ENCODE measurements at regions not wholly inside any gene's neighbourhood (a gene's known extent, or its start where the extent isn't known, plus 50 kb on each side); places are given as distances from the start of the nearest gene placed in this dataset.
"Not testable (repeated sequence)": the region's sequence is repeated elsewhere in the genome, so short reads cannot be mapped to it uniquely, and the experiment has no call there.

- DNase-seq (ENCODE audit: low read depth) = no peak
Measured at GRCh38 chr2:207328944-207329386, 163.2 kb upstream of the KLF7 start.

- peak; percentile 93 for DNase-seq (ENCODE audit: low read depth)
Measured at GRCh38 chr2:207330912-207331311, 165.2 kb upstream of the KLF7 start.

GRCh38 chr2:207331674-207332073 is 165.9 kb upstream of the KLF7 start:
- no peak for DNase-seq (ENCODE audit: low read depth)

GRCh38 chr2:207332480-207333212 is 166.9 kb upstream of the KLF7 start:
- DNase-seq (ENCODE audit: low read depth) = no peak

DNA sequence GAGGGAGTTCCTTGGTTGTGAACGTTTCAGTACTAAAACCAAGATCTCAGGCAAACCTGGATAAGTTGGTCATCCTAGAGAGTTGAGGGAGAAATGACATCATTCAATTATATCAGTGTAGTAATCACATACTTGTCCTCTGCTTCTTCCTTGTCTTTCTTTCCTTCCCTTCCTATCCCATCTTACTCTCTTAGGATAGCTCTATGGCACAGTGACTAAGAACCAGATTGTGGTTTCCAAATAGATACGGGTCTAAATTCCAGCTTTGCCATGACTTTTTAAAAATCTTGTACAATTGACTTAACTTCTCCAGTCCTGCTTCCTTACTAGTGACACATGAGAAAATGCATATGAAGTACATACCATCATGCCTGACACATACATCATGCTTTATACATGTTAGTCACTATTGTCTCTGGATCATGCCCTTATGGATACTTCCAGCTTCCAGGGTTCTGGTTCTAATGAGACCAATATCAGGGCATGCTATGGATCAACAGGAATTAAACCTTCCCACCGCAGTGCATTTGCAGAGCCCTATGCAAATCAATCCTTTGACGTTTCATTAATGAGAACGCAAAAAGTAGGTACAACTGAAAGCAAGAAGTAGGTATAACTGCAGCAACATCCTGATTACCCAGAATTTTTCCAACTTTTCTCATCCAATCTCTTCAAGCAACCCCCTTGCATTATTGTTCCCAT is 168.0 kb upstream of the KLF7 start:
- DNase-seq (ENCODE audit: low read depth) = no peak

DNA sequence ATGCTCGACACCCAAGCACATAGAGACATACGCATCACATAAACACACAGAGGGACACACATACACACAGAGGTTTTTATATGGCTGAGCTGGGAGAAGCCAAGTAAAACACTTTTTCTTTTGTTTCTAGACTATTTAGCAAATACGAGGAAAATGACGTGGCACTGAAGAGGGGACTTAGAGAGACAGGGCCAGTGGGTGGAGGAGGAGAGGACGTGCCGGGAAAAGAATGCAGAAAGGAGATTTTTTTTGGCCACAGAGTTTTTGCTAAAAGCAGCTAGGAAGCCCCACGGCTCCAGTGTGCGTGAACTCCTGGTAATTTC is 168.5 kb upstream of the KLF7 start:
- DNase-seq (ENCODE audit: low read depth) = no peak

DNA sequence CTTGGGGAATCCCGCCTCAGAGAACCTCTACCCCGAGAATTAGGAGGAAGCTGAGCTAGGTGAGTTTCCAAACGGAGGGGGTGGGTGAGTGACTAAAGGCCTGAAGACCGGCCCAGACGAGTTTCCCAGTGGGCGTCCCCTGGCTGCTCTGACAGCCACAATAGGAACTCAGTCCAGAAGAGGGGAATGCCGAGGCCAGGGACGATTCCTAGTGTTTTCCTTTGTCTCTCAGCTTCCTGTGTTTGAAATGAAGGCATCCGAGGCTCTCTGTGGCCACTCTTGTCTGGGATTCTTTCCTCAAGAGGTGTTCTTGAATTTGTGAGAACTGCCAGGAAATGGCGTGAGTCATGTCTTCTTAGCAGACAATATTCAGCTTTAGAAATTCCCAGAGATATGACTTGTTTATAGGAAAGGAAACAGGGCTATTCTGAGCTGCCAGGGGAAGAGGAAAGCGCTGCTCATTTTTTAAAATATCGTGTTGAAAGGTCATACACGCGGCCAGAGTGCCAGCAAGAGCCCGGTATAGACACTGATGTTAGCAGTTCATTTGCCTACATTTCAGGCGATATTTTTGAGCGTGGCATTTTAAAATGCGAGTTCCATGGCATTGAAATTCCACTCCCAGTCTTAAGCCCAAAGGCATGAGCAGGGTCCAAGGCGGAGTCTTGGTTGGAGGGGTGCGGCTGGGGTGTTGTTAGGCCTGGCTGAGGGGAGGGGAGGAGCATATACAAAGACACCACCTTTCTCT is 169.1 kb upstream of the KLF7 start:
- peak; percentile 97 for DNase-seq (ENCODE audit: low read depth)

DNA sequence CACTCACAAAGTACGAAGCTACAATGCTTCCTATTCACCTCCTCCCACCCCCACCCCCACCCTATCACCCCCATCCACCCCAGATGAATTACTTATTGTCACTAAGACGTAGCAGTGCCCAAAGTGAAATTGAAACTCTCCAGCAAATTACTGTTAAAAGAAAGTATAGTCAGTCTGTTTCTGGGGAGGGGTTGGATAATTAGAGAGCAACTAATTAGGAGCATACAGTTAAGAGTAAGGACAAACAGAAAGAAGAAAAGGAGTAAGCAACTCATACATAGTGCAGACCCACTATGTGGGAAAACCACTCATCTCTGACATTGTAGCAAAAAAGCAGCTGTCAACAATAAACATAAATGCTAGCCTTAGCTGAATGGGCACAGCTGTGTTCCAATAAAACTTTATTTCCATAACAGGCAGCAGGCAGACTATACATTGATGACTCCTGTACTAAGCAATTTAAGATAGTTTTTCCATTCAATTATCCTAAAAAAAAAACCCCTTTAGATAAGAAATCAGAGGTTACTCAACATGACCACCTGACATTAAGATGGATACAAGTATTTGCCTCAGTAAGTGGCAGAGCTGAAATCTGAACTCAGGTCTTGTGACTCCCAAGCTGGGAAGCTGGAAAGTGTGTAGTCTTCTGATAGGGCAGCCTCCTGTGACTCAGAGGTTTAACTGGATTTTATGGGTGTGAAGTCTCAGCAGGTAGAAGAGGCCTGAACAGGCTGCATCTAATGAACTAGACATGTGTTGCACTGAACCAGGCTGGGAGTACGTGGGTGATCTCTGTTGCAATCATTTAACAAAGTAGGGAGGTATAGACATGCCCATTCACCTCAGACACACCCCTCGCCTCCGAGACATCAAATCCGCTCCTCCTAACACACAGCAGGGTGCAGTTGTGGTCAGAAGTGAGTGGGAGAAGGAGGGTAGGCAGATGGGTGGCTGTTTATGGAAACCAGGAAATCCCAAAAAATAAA is 171.8 kb upstream of the KLF7 start:
- no peak for DNase-seq (ENCODE audit: low read depth)

- DNase-seq (ENCODE audit: low read depth) = no peak
Measured at GRCh38 chr2:207338220-207338607, 172.5 kb upstream of the KLF7 start.

DNA sequence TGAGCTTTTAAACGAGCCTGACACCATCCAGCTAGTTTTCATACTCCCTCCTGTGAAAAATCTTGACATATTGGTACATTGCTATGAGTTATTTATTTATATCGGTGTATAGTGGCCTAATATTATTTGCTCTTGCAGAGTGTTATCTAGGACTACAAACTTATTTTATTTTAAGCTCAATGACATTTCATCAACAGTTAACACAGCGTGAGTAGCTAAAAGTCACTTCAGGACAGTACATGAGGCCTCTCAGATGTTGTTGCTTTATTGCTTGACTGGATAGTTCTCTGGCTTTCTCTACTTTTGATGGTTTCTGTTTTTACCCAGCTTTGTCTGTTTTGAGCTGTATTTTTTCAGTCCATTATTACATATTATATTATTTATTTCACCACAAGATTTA is 172.9 kb upstream of the KLF7 start:
- no peak for DNase-seq (ENCODE audit: low read depth)

- no peak for DNase-seq (ENCODE audit: low read depth)
Measured at GRCh38 chr2:207341112-207341750, 175.5 kb upstream of the KLF7 start.

- DNase-seq (ENCODE audit: low read depth) = no peak
Measured at GRCh38 chr2:207341804-207342203, 176.1 kb upstream of the KLF7 start.

GRCh38 chr2:207344596-207345394 is 179.0 kb upstream of the KLF7 start:
- DNase-seq (ENCODE audit: low read depth) = not testable (repeated sequence)

GRCh38 chr2:207351171-207351570 is 178.6 kb upstream of the CREB1 start:
- DNase-seq (ENCODE audit: low read depth) = no peak

DNA sequence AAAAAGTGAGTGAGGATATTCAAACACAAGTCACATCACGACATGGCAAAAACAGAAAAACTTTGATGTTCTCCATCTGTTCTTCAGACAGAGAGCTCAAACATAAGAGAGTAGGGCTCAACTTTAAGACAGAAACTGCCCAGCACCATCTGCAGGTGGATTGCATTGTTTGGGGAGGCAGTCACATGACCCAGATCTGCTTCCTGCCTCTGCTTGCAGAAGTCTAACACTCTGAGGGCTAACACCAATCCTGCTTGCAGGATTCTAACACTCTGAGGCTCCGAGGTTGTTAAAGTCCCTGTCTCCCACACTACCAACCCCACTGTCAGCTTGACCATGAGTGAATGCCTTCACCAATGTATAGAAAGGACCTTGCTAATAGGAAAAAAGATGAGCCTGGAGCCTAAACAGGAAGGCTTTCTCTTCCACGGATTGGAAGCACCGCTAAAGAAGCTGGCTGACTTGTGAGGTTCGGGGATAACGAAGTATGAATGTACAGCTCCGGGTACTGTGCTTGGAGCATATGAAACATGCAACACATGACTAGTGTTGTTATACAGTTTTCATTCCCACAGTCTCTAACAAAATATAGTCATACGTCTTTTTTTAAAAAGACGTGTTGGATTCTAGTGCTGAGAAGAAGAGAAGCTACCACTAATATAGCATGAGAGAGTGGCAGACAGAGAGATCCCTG is 176.6 kb upstream of the CREB1 start:
- DNase-seq (ENCODE audit: low read depth) = no peak

GRCh38 chr2:207353836-207354235 is 175.9 kb upstream of the CREB1 start:
- DNase-seq (ENCODE audit: low read depth) = no peak

DNA sequence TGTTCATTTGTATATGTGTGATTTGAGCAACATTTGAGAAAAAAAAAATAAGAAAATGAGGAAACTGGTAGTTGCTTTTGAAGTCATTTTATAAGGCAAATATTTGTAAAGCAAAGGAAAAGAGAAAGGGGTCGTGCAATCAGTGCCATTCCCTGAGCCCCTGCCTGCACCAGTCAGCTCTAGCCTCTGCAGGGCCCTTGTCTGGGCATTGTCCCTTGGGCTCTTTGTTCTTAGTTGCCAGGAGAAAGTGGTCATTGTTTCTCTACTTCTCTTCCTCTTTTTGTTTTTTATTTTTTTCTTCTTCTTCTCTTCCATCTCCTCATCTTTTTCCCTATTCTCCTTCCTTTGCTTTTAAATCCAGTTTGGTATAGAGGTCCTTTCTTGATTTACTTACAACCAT is 175.3 kb upstream of the CREB1 start:
- DNase-seq (ENCODE audit: low read depth) = no peak

DNA sequence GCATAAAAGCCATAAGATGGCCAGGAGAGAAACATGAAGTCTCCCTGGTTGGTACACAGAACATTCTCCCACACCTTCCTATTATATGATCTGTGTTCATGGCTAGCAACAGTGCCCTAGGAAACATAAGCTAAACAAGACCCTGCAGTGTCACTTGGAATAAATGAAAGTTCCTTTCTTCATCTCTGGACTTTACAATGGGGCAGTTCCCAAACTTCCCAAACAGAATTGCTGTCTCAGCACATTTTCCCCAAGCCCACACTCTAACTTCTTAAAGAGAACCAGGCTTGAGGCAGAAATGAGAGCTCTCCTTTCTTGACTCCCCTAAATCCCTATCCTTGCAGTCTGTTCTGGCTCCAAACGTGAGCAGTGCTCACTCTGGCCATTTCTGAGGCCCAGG is 173.2 kb upstream of the CREB1 start:
- DNase-seq (ENCODE audit: low read depth) = no peak

DNA sequence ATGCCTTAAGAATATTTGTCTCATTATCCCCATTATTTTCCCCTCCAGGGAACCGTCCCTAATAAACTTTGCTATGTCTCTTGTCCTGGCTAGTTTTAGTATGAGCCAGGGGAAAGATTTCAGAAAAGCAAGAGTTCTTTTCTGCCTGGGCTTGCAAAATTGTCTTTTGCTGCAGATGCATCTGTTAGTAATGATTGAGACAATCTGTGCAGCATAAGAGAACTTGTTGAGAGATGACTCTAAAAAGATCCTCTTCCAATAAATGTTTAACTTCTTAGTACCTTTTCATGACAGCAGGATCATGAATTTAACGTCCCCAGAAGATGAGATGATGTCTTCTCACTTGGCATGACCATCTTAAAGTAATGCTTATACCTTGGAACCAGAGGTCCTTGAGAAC is 172.5 kb upstream of the CREB1 start:
- no peak for DNase-seq (ENCODE audit: low read depth)

DNA sequence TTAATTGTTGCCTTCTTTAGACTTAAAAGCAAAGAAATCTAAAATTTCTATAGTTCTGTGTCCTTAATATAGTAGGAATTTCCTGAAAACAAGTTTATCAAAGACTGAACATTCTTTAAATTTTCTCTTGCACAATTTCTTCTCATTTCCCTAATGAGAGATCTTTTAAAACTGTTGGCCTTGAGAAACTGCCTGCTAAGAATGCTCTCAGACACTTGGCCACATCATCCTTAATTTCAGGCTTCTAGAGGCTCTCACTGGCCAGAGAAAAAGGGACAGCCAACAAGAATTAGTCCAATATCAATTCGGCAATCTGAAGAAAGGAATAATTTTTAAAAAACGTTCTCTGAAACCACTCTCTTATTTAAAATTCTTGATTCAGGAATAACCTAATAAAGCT is 167.0 kb upstream of the CREB1 start:
- no peak for DNase-seq (ENCODE audit: low read depth)
